Keratinocyte (primary cell): ENCODE measurements at regions not wholly inside any gene's neighbourhood (a gene's known extent, or its start where the extent isn't known, plus 50 kb on each side); places are given as distances from the start of the nearest gene placed in this dataset.

ENCODE experiments used
- CTCF ChIP-seq, 3 experiments: IDR thresholded peaks in 1 of 3; conservative IDR thresholded peaks in 1 of 3; optimal IDR thresholded peaks in 1 of 3; 2 replicates in 2 of 3; 3 replicates in 1 of 3; pipeline versions ENCODE3 to v1.5.1; 2011; ENCODE audit warnings: low read length in 3 of 3, mild to moderate bottlenecking in 3 of 3, moderate library complexity in 2 of 3, control low read depth in 1 of 3, inconsistent platforms in 1 of 3; ENCODE audit not compliant: insufficient read depth in 2 of 3; ENCODE audit errors: extremely low read depth in 1 of 3
- EZH2 ChIP-seq: IDR thresholded peaks from one replicate; pipeline ENCODE4 v1.6.1; 2012; ENCODE audit warnings: inconsistent platforms, mild to moderate bottlenecking, low read length, moderate library complexity

- TF ChIP-seq CTCF (optimal IDR thresholded peaks at IDR 0.05 in 1 of 3, IDR thresholded peaks at IDR 0.05 in 1 of 3, conservative IDR thresholded peaks at IDR 0.05 in 1 of 3; ENCODE audit: extremely low read depth in 1 of 3, insufficient read depth in 2 of 3, low read length in 3 of 3) (no peak), EZH2 (no peak)
Measured at GRCh38 chr1:203934651-203935050, 73.3 kb downstream of the SNRPE start.
